ENCODE measurements at regions not wholly inside any gene's neighbourhood (a gene's known extent, or its start where the extent isn't known, plus 50 kb on each side); places are given as distances from the start of the nearest gene placed in this dataset.

- TF ChIP-seq CTCF (IDR thresholded peaks at IDR 0.05) (no peak), POLR2A (IDR thresholded peaks at IDR 0.05) (no peak)
These were observed 164.9 kb upstream of the PKN2 start for GRCh38 chr1:88519156-88519555.
